GM19467 (cell line): ENCODE measurements at regions not wholly inside any gene's neighbourhood (a gene's known extent, or its start where the extent isn't known, plus 50 kb on each side); places are given as distances from the start of the nearest gene placed in this dataset.
"Not testable (repeated sequence)": the region's sequence is repeated elsewhere in the genome, so short reads cannot be mapped to it uniquely, and the experiment has no call there.

Experiments
- ATAC-seq: cut with Tn5 transposase; IDR thresholded peaks from one replicate; pipeline ENCODE4 v1.9.1; 2021; ENCODE audit warnings: mild to moderate bottlenecking, moderate library complexity; ENCODE audit not compliant: unreplicated experiment

- no peak for ATAC-seq
Measured at GRCh38 chr13:79998381-79998880, 342.5 kb downstream of the SPRY2 start.

- ATAC-seq, result no peak
Measured at GRCh38 chr13:79997244-79997643, 343.7 kb downstream of the SPRY2 start.

DNA sequence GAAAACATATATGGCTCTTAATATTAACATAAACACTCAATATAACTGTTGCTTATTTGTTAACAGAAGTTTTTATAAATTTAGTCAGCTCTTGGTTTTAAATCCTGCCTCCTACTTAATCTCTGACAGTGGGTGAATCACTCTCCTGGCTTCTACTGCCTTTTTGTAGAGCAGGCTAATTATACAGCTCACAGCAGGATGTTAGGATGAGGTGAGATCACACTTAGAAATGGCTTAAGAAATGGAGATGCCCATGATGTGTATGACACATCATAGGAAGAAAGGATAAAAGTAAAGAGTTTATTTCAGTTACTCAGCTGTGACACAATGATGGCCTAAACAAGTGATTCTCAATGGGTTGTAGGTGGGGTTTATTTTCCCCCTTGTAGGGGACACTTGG lies 345.6 kb downstream of the SPRY2 start:
- no peak for ATAC-seq

DNA sequence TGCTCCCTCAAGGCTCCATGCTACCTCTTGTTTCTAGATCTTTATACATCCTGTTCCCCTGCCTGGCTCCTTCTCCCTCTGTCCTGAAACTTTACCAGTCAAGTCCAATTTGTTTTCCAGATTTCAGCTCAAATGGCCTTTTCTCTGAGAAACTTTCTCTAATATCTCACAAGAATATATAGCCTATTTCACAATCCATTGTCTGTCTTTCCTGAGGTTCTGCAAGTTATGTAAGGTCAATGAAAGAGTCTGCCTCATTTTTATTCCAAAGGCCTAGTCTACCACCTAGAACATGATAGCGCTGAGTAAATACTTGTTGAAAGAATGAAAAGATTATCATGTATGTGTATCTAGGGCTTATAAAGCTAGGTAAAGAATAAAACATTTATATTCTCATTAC lies 348.8 kb downstream of the SPRY2 start:
- no peak for ATAC-seq

DNA sequence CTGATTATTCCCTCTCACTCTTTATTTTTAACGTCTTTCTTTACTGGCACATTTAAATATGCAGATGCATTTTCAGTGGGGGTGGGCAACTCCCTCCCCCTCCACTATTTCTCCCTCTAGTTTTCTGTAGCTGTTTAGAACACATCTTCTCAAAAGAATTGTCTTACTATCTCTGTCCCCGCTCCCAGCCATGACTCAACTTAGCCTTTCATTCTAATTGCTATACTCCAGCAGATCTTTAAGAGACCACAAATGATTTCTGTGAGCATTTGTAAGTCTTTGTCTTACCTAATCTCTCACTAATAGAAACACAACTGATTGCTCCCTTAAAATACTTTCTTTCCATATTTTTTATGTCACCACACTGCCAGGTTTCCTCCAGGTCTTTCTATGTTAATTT lies 350.9 kb downstream of the SPRY2 start:
- no peak for ATAC-seq

- no peak for ATAC-seq
Measured at GRCh38 chr13:79989217-79989661, 351.7 kb downstream of the SPRY2 start.

DNA sequence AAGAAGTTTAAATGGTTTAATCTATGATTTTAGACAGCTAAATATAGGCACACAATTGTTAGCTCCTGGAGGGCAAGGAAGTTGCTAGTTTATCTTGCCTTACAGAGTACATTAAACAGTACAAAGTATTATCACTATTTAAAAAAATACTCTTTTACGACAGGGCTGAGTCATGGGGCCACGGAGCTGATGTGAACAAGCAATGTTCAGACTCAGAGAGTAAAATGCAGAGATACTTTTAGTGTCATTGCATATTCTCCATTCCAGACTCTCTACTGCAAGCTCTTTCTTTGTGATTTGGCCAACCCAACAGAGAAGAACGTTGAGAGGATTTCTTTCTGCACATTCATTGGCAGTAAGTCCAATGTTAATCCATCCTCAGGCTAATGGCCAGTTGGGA lies 352.4 kb downstream of the SPRY2 start:
- no peak for ATAC-seq

DNA sequence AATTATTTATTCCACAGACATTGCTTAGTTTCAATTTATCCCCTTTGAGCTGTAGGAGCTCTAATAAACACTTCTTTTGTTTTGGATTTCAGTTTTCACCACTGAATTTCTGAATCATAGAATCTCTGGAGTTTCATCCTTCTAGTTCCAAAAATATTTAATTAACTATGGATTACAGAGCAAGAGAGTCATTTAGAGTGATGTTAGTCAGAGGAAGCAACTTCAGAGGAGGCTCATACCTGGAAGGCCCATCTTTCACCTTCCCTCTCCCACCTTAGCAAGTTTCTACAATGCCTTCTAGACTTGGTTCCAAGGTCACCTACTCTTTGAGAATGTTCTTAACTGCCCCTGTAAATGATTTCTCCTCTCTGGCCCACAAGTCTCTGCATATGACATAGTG lies 353.2 kb downstream of the SPRY2 start:
- ATAC-seq, result no peak

- no peak for ATAC-seq
Measured at GRCh38 chr13:79987323-79987722, 353.6 kb downstream of the SPRY2 start.

DNA sequence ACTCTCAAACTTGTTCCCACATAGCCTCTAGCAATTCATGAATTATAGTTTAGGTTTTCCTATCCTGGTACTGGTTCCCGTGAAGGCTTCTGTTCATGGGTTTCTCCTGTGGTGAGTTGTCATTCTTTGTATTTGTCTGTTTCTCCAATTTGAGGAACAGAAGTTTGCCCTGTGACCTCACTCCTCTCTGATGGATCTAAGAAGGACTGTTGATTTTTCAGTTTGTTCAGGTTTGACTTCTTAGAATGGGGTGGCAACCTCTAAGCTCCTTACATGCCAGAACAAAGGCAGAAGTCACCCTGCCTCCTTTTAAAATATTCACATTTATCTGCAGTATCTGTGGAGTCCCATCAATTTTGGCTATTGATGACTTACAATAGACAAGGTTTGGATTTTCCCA lies 354.0 kb downstream of the SPRY2 start:
- no peak for ATAC-seq

DNA sequence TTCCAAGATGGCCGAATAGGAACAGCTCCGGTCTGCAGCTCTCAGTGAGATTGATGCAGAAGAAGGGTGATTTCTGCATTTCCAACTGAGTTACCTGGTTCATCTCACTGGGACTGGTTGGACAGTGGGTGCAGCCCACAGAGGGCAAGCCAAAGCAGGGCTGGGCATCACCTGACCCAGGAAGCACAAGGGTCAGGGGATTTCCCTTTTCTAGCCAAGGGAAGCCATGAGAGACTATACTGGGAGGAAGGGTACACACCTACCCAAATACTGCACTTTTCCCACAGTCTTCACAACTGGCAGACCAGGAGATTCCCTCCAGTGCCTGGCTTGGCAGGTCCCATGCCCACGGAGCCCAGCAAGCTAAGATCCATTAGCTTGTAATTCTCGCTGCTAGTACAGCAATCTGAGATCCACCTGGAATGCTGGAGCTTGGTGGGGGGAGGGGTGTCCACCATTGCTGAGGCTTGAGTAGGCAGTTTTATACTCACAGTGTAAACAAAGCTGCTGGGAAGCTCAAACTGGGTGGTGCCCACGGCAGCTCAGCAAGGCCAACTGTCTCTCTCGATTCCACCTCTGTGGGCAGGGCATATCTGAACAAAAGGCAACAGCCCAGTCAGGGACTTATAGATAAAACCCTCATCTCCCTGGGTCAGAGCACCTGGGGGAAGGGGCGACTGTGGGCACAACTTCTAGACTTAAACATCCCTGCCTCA lies 365.8 kb downstream of the SPRY2 start:
- not testable (repeated sequence) for ATAC-seq

- no peak for ATAC-seq
Measured at GRCh38 chr13:79973533-79973963, 367.4 kb downstream of the SPRY2 start.

GRCh38 chr13:79972066-79972569 lies 368.8 kb downstream of the SPRY2 start:
- no peak for ATAC-seq

DNA sequence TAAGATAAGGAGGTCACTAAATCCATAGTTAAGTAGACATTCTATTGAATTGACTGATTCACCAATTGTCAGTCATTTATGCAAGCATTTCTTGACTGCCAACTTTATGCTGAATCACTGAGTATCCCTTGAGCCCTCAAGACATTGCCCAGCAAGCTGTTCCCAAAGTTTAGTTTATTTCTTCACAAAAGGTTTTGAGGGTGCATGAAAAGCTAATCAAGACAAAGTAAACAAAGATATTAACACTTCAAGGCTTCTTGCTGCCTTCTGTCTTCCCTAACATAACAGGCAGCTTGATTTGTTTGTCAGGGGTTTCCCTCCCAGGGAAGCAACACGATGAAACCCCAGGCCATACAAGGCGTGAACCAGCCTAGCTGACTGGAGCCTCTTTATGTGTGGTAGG lies 374.4 kb downstream of the SPRY2 start:
- ATAC-seq, result no peak

GRCh38 chr13:79966059-79966458 lies 374.9 kb downstream of the SPRY2 start:
- ATAC-seq, result no peak

GRCh38 chr13:79946556-79946955 lies 394.4 kb downstream of the SPRY2 start:
- ATAC-seq, result no peak

- no peak for ATAC-seq
Measured at GRCh38 chr13:79943346-79944023, 397.4 kb downstream of the SPRY2 start.

- no peak for ATAC-seq
Measured at GRCh38 chr13:79941752-79942151, 399.2 kb downstream of the SPRY2 start.

- no peak for ATAC-seq
Measured at GRCh38 chr13:79939689-79940088, 401.2 kb downstream of the SPRY2 start.

DNA sequence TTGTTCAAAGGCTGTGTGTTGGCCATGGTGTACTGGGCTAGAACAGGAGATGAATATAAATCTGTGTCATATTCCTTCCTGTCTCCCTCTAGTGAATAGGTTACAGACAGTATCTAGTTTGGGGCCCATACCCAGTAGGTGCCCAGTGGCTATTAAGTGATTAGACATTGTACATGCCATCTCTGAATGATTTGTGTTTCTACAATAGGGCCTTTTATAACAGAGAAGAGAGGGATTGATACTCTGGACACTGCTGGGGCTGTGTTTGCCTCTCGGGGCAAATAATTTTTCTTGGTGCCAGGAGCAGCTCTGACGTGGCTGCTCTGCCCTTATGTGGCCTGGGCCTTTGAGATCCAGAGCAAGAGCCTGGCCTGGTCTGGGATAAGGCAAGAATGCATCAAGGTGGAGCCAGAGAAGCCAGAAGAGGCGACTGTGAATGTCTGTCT lies 403.1 kb downstream of the SPRY2 start:
- no peak for ATAC-seq

- ATAC-seq, result no peak
Measured at GRCh38 chr13:79937311-79937710, 403.6 kb downstream of the SPRY2 start.
